Caco-2 (cell line): ENCODE measurements at regions not wholly inside any gene's neighbourhood (a gene's known extent, or its start where the extent isn't known, plus 50 kb on each side); places are given as distances from the start of the nearest gene placed in this dataset.

Experiments
- BruUV-seq: library from RNA; stranded (reverse); fragments of 400-500 nt; replicated peaks from 2 replicates; lab custom pipeline; 2021; lab: Mats Ljungman, UMichigan
- CTCF ChIA-PET: fragments of 300-600 bp; sonication (Branson Sonifier 250); formaldehyde crosslinking; loops from one replicate; lab custom pipeline; 2022; ENCODE audit warnings: antibody characterized with exemption; lab: Charles Lee
- POLR2A ChIA-PET: fragments of 300-600 bp; sonication (Branson Sonifier 250); formaldehyde crosslinking; loops from one replicate; lab custom pipeline; 2022; ENCODE audit warnings: antibody characterized with exemption; lab: Charles Lee
- DNase-seq, 2 experiments: peaks; one replicate each; pipeline versions ENCODE4 v3.0.0 to v3.0.0-alpha.2; 2020 to 2022
- H3K27me3 ChIP-seq: replicated peaks from 2 replicates; pipeline ENCODE4 v1.6.0; 2011; ENCODE audit warnings: low read length; ENCODE audit not compliant: control insufficient read depth, insufficient read depth
- H3K36me3 ChIP-seq: 2 replicates; pipeline ENCODE4 v1.5.1; 2011; ENCODE audit warnings: low read length; ENCODE audit not compliant: control insufficient read depth, insufficient read depth
- H3K4me1 ChIP-seq: fragments of 250-450 bp; sonication (Bioruptor Pico); 2 replicates; pipeline ENCODE4 v1.5.1; 2020; ENCODE audit warnings: mild to moderate bottlenecking
- H3K4me3 ChIP-seq: 2 replicates; pipeline ENCODE4 v1.5.1; 2011; ENCODE audit warnings: low read depth, mild to moderate bottlenecking, control low read depth, low read length
- H3K9me3 ChIP-seq: fragments of 250-450 bp; sonication (Bioruptor Pico); 2 replicates; pipeline ENCODE4 v1.5.1; 2020; ENCODE audit warnings: mild to moderate bottlenecking, moderate library complexity
- H3K27ac Mint-ChIP-seq: one replicate; pipeline ENCODE4 v1.8.0; 2022; ENCODE audit warnings: mixed read lengths; ENCODE audit not compliant: unreplicated experiment
- H3K27me3 Mint-ChIP-seq: one replicate; pipeline ENCODE4 v1.8.0; 2022; ENCODE audit warnings: mixed read lengths; ENCODE audit not compliant: insufficient read depth, unreplicated experiment
- H3K36me3 Mint-ChIP-seq: one replicate; pipeline ENCODE4 v1.8.0; 2022; ENCODE audit warnings: mild to moderate bottlenecking, mixed read lengths; ENCODE audit not compliant: insufficient read depth, unreplicated experiment
- H3K4me1 Mint-ChIP-seq: one replicate; pipeline ENCODE4 v1.8.0; 2022; ENCODE audit warnings: low read depth, mixed read lengths; ENCODE audit not compliant: unreplicated experiment
- H3K4me3 Mint-ChIP-seq: one replicate; pipeline ENCODE4 v1.8.0; 2022; ENCODE audit warnings: mild to moderate bottlenecking, moderate library complexity, mixed read lengths; ENCODE audit not compliant: unreplicated experiment
- H3K9me3 Mint-ChIP-seq: one replicate; pipeline ENCODE4 v1.8.0; 2022; ENCODE audit warnings: mixed read lengths; ENCODE audit not compliant: unreplicated experiment
- intact Hi-C: fragments of 100-400 bp; cut with micrococcal nuclease; formaldehyde crosslinking; loops from one replicate; pipeline ENCODE4 v1.10.0; 2022; ENCODE audit not compliant: unreplicated experiment
- TF ChIP-seq, protein P1 (sequence below), 2 experiments: fragments of 200-600 bp in 1 of 2; IDR thresholded peaks; 1 replicate in 1 of 2; 2 replicates in 1 of 2; pipeline versions ENCODE4 v1.5.1 to v1.8.0; 2011 to 2022; ENCODE audit warnings: antibody characterized with exemption in 1 of 2, control low read depth in 1 of 2, inconsistent platforms in 1 of 2, low read depth in 1 of 2, low read length in 1 of 2, mild to moderate bottlenecking in 1 of 2, moderate library complexity in 1 of 2; ENCODE audit not compliant: insufficient read depth in 1 of 2, severe bottlenecking in 1 of 2, unreplicated experiment in 1 of 2

DNA sequence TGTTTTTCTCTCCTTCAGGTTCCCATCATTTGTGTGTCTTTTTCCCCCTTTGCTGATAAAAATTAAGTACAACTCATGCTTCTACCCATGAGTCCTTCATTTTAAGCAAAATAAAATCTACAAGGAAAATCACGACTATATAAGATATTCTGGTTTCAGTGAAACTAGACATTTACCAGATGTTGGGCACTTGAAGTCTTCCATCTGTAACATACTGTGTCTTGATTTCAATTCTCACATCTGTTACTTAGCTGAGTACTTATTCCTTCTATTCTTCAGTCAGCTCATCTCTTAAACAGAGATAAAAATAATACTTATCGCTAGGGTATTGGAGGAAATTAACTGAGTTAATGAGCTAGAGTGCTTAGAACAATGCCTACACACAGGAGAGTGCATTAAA is 893.0 kb upstream of the SOX9 start:
- Mint-ChIP-seq H3K36me3 (no peaks in the 10 kb centered on the region), H3K9me3 (no peaks in the 10 kb centered on the region), H3K27me3 (peaks cover 6% of the 10 kb centered on the region), H3K4me3 (no peak overlapping the region), H3K27ac (no peak overlapping the region), H3K4me1 (no peaks in the 10 kb centered on the region)
- no peaks in the 10 kb centered on the region for H3K36me3 ChIP-seq
- intact Hi-C loops: no loop called here
- no TSS peak for BruUV-seq
- DNase-seq: no peak
- H3K27me3 ChIP-seq: no peaks in the 10 kb centered on the region
- no peaks in the 10 kb centered on the region for H3K9me3 ChIP-seq
- TF ChIP-seq, protein P1, sequence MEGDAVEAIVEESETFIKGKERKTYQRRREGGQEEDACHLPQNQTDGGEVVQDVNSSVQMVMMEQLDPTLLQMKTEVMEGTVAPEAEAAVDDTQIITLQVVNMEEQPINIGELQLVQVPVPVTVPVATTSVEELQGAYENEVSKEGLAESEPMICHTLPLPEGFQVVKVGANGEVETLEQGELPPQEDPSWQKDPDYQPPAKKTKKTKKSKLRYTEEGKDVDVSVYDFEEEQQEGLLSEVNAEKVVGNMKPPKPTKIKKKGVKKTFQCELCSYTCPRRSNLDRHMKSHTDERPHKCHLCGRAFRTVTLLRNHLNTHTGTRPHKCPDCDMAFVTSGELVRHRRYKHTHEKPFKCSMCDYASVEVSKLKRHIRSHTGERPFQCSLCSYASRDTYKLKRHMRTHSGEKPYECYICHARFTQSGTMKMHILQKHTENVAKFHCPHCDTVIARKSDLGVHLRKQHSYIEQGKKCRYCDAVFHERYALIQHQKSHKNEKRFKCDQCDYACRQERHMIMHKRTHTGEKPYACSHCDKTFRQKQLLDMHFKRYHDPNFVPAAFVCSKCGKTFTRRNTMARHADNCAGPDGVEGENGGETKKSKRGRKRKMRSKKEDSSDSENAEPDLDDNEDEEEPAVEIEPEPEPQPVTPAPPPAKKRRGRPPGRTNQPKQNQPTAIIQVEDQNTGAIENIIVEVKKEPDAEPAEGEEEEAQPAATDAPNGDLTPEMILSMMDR (IDR thresholded peaks at IDR 0.05; ENCODE audit: insufficient read depth in 1 of 2, low read depth in 1 of 2, low read length in 1 of 2, severe bottlenecking in 1 of 2, unreplicated experiment in 1 of 2): no peak
- H3K4me3 ChIP-seq: no peak overlapping the region
- CTCF ChIA-PET: no interaction called here
- POLR2A ChIA-PET: no interaction called here
- H3K4me1 ChIP-seq: no peaks in the 10 kb centered on the region

DNA sequence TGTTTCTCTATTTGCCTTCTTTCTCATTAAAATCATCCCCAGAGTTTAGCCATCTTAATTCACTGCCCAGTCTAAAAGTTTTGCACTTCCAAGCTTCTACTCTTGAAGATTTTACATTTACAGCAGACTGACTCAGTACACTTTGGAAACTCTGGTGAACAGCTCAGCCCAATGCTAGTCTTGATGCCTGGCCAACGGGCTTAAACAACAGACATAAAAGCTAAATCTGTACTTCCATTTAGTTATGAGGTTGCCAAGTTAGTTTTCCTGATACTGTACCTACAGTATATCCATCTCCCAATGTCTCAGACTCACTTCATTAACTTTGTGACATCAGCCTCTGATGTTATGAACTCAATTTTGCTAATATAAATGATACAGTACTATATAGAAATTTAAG is 891.8 kb upstream of the SOX9 start:
- BruUV-seq: no TSS peak
- POLR2A ChIA-PET: no interaction called here
- Histone ChIP-seq H3K4me3 (no peak overlapping the region), H3K4me1 (no peaks in the 10 kb centered on the region), H3K9me3 (no peaks in the 10 kb centered on the region), H3K36me3 (no peaks in the 10 kb centered on the region), H3K27me3 (no peaks in the 10 kb centered on the region)
- Mint-ChIP-seq H3K4me3 (no peak overlapping the region), H3K9me3 (no peaks in the 10 kb centered on the region), H3K36me3 (no peaks in the 10 kb centered on the region), H3K27ac (no peak overlapping the region), H3K27me3 (peaks cover 6% of the 10 kb centered on the region), H3K4me1 (no peaks in the 10 kb centered on the region)
- TF ChIP-seq, protein P1 (IDR thresholded peaks at IDR 0.05; ENCODE audit: insufficient read depth in 1 of 2, low read depth in 1 of 2, low read length in 1 of 2, severe bottlenecking in 1 of 2, unreplicated experiment in 1 of 2): no peak
- no peak for DNase-seq
- intact Hi-C loops: no loop called here
- CTCF ChIA-PET: no interaction called here

DNA sequence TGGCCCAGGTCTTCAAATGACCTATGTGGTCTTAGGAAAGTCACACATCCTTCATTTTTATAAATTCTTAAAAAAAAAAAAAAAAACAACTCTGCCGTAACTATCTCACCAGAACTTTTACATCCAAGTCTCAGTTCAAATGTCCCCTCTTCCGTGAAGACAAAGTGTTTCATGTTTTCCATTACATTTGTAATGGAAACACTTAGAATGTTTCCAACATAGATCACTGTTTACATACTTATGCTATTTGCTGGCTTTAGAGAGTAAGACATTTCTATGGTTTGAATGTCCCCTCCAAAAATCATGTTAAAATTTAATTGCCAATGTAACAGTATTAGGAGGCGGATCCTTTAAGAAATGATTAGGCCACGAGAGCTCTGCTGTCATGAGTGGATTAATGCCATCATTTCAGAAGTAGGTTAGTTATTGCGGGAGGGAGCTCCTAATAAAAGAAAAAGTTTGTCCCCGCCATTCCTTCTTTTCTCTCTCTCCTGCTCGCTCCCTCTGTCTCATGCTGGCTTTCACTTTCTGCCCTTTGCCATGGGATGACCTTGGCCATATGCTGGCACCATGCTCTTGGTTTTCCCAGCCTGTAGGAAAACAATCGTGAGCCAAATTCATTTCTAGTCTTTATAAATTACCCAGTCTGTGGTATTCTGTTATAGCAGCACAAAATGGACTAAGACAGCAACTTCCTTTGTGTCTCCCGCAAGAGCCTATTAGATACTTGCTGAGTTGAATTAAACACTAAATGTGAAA is 887.8 kb upstream of the SOX9 start:
- BruUV-seq: no TSS peak
- no peak for DNase-seq
- no peaks in the 10 kb centered on the region for H3K27me3 ChIP-seq
- H3K36me3 Mint-ChIP-seq: no peaks in the 10 kb centered on the region
- H3K4me1 ChIP-seq: no peaks in the 10 kb centered on the region
- no peaks in the 10 kb centered on the region for H3K4me1 Mint-ChIP-seq
- H3K27ac Mint-ChIP-seq: no peak overlapping the region
- no peak overlapping the region for H3K4me3 ChIP-seq
- H3K36me3 ChIP-seq: no peaks in the 10 kb centered on the region
- H3K9me3 ChIP-seq: no peaks in the 10 kb centered on the region
- intact Hi-C loops: loop anchor here (10.0 kb wide), 1 partner anchor 1312 kb away; no protein-coding TSS in a partner anchor
- H3K9me3 Mint-ChIP-seq: no peaks in the 10 kb centered on the region
- TF ChIP-seq, protein P1 (IDR thresholded peaks at IDR 0.05; ENCODE audit: insufficient read depth in 1 of 2, low read depth in 1 of 2, low read length in 1 of 2, severe bottlenecking in 1 of 2, unreplicated experiment in 1 of 2): no peak
- CTCF ChIA-PET: no interaction called here
- POLR2A ChIA-PET: no interaction called here
- H3K27me3 Mint-ChIP-seq: peaks cover 6% of the 10 kb centered on the region
- no peak overlapping the region for H3K4me3 Mint-ChIP-seq
